ENCODE measurements at regions not wholly inside any gene's neighbourhood (a gene's known extent, or its start where the extent isn't known, plus 50 kb on each side); places are given as distances from the start of the nearest gene placed in this dataset.

- Mint-ChIP-seq H3K27me3 (ENCODE audit: low read depth) (peaks cover 16% of the 10 kb centered on the region), H3K27ac (ENCODE audit: unreplicated experiment) (no peak overlapping the region), H3K36me3 (ENCODE audit: low read depth) (no peaks in the 10 kb centered on the region), H3K4me3 (no peak overlapping the region), H3K4me1 (peaks cover 28% of the 10 kb centered on the region), H3K9me3 (no peaks in the 10 kb centered on the region)
- DNase-seq (ENCODE audit: low read depth, low spot score), result no peak
- no peak for TF ChIP-seq CTCF (conservative IDR thresholded peaks at IDR 0.05)
Measured at GRCh38 chr11:20311444-20311843, 52.1 kb upstream of the HTATIP2 start.

GRCh38 chr11:20310596-20311394 lies 52.7 kb upstream of the HTATIP2 start:
- TF ChIP-seq CTCF (conservative IDR thresholded peaks at IDR 0.05), result no peak
- Mint-ChIP-seq H3K4me1 (peaks cover 26% of the 10 kb centered on the region), H3K27me3 (ENCODE audit: low read depth) (peaks cover 16% of the 10 kb centered on the region), H3K36me3 (ENCODE audit: low read depth) (no peaks in the 10 kb centered on the region), H3K27ac (ENCODE audit: unreplicated experiment) (peak overlapping the region; percentile 44), H3K9me3 (no peaks in the 10 kb centered on the region), H3K4me3 (no peak overlapping the region)
- no peak for DNase-seq (ENCODE audit: low read depth, low spot score)

- H3K9me3 Mint-ChIP-seq, result no peaks in the 10 kb centered on the region
- peaks cover 18% of the 10 kb centered on the region for H3K27me3 Mint-ChIP-seq (ENCODE audit: low read depth)
- DNase-seq (ENCODE audit: low read depth, low spot score), result no peak
- H3K27ac Mint-ChIP-seq (ENCODE audit: unreplicated experiment), result peak overlapping the region; percentile 44
- H3K36me3 Mint-ChIP-seq (ENCODE audit: low read depth), result no peaks in the 10 kb centered on the region
- no peak overlapping the region for H3K4me3 Mint-ChIP-seq
- peaks cover 23% of the 10 kb centered on the region for H3K4me1 Mint-ChIP-seq
- no peak for TF ChIP-seq CTCF (conservative IDR thresholded peaks at IDR 0.05)
Measured at GRCh38 chr11:20310137-20310536, 53.4 kb upstream of the HTATIP2 start.

- no peak for TF ChIP-seq CTCF (conservative IDR thresholded peaks at IDR 0.05)
- DNase-seq (ENCODE audit: low read depth, low spot score), result no peak
- no peaks in the 10 kb centered on the region for H3K9me3 Mint-ChIP-seq
- H3K27ac Mint-ChIP-seq (ENCODE audit: unreplicated experiment), result no peak overlapping the region
- peaks cover 23% of the 10 kb centered on the region for H3K4me1 Mint-ChIP-seq
- H3K36me3 Mint-ChIP-seq (ENCODE audit: low read depth), result no peaks in the 10 kb centered on the region
- peaks cover 25% of the 10 kb centered on the region for H3K27me3 Mint-ChIP-seq (ENCODE audit: low read depth)
- no peak overlapping the region for H3K4me3 Mint-ChIP-seq
Measured at GRCh38 chr11:20309231-20310025, 54.1 kb upstream of the HTATIP2 start.

- no peaks in the 10 kb centered on the region for H3K36me3 Mint-ChIP-seq (ENCODE audit: low read depth)
- H3K27ac Mint-ChIP-seq (ENCODE audit: unreplicated experiment), result no peak overlapping the region
- peaks cover 26% of the 10 kb centered on the region for H3K4me1 Mint-ChIP-seq
- no peak for TF ChIP-seq CTCF (conservative IDR thresholded peaks at IDR 0.05)
- H3K27me3 Mint-ChIP-seq (ENCODE audit: low read depth), result peaks cover 33% of the 10 kb centered on the region
- DNase-seq (ENCODE audit: low read depth, low spot score), result no peak
- no peak overlapping the region for H3K4me3 Mint-ChIP-seq
- H3K9me3 Mint-ChIP-seq, result no peaks in the 10 kb centered on the region
Measured at GRCh38 chr11:20308601-20309000, 54.9 kb upstream of the HTATIP2 start.

Measured in neural crest cell (in vitro differentiated cells).